Kidney (tissue), 13 donors: ENCODE measurements at regions not wholly inside any gene's neighbourhood (a gene's known extent, or its start where the extent isn't known, plus 50 kb on each side); places are given as distances from the start of the nearest gene placed in this dataset.

Source experiments
- DNase-seq, 5 donors: peaks; one replicate each; pipeline ENCODE4 v3.0.0-alpha.2; 2013 to 2020
- FAIRE-seq: peaks from 2 replicates; lab custom pipeline; 2012; peaks lifted over from hg19 to GRCh38; lab: Jason Lieb, UNC
- H3K27ac ChIP-seq, 2 donors: one replicate each; pipeline ENCODE4 v1.7.0; 2013; ENCODE audit warnings: low read depth in 2 of 2, low read length in 2 of 2, inconsistent platforms in 1 of 2
- H3K27me3 ChIP-seq: one replicate; pipeline ENCODE4 v1.7.1; 2013; ENCODE audit warnings: low read length, inconsistent platforms; ENCODE audit not compliant: control insufficient read depth, insufficient read depth
- H3K36me3 ChIP-seq, 3 donors: one replicate each; pipeline versions ENCODE4 v1.7.0 to v1.7.1; 2013; ENCODE audit warnings: low read length in 3 of 3, control low read depth in 1 of 3, inconsistent platforms in 1 of 3; ENCODE audit not compliant: insufficient read depth in 3 of 3, control insufficient read depth in 2 of 3
- H3K4me1 ChIP-seq, 3 donors: one replicate each; pipeline versions ENCODE4 v1.7.0 to v1.7.1; 2013; ENCODE audit warnings: low read length in 3 of 3, inconsistent platforms in 1 of 3, low read depth in 1 of 3; ENCODE audit not compliant: control insufficient read depth in 2 of 3, insufficient read depth in 2 of 3
- H3K4me3 ChIP-seq, 3 donors: one replicate each; pipeline versions ENCODE4 v1.7.0 to v1.8.1; 2013; ENCODE audit warnings: low read length in 3 of 3, control low read depth in 1 of 3, inconsistent platforms in 1 of 3
- H3K9ac ChIP-seq, 3 donors: one replicate each; pipeline versions ENCODE4 v1.7.0 to v1.7.1; 2013; ENCODE audit warnings: low read length in 3 of 3, control low read depth in 1 of 3, inconsistent platforms in 1 of 3
- H3K9me3 ChIP-seq, 3 donors: one replicate each; pipeline versions ENCODE4 v1.7.0 to v1.7.1; 2013; ENCODE audit warnings: low read length in 3 of 3, control low read depth in 1 of 3, inconsistent platforms in 1 of 3; ENCODE audit not compliant: control insufficient read depth in 2 of 3, insufficient read depth in 1 of 3
- intact Hi-C: fragments of 100-400 bp; cut with DNase I; formaldehyde crosslinking; loops from one replicate; pipeline ENCODE4 v1.11.1; 2022
- TF ChIP-seq, protein P1 (sequence below): IDR thresholded peaks from 3 replicates; pipeline ENCODE4 v1.5.1; 2012; ENCODE audit warnings: mild to moderate bottlenecking, moderate library complexity, borderline replicate concordance; ENCODE audit not compliant: insufficient read depth; ENCODE audit errors: extremely low read depth
- donor health status: control.
- donor health status: control.
- donor health status: control.
- donor health status: control.
- donor health status: control.
- donor health status: DM: yes; HTN: yes; CAD: no.
- donor health status: Normal renal cell carcinoma (clear cell type).

DNA sequence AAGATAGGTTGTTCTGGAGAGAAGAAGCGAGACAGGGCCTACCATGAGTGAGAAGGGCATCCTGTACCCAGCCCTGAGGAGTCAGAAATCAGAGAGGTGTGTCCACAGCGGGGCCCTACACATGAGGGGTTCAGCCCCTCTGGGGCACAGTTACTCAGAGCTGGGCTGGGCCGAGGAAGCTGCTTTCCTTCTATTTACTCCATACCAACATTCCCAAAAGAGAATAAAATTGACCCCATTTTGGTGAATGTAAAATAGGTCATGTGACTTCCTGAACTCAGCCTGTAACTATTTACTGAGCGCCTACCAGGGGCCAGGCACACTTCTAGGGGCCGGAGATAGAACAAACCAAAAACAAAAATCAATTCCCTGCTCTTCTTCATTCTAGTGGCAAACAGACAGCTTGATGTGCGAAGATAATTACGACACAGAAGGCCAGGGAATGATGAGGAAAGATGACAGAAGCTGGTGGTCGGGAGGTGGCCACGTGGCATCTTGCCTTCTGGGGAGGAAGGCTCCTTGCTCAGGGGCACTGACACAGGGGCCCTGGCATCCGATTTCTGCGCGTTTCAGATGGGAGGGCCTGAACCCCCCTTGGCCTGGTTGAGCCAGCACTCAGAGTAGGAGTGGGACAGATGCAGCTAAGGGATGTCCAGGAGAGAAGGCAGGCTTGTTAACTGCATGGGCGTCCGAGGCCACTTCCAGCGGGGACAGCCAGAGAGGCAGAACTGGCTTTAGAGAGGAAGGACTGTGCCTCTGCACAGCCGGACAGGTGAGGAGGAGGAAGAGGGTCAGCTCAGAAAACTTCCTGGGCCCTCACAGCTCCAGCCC is 121.8 kb downstream of the NSG2 start:
- TF ChIP-seq, protein P1, sequence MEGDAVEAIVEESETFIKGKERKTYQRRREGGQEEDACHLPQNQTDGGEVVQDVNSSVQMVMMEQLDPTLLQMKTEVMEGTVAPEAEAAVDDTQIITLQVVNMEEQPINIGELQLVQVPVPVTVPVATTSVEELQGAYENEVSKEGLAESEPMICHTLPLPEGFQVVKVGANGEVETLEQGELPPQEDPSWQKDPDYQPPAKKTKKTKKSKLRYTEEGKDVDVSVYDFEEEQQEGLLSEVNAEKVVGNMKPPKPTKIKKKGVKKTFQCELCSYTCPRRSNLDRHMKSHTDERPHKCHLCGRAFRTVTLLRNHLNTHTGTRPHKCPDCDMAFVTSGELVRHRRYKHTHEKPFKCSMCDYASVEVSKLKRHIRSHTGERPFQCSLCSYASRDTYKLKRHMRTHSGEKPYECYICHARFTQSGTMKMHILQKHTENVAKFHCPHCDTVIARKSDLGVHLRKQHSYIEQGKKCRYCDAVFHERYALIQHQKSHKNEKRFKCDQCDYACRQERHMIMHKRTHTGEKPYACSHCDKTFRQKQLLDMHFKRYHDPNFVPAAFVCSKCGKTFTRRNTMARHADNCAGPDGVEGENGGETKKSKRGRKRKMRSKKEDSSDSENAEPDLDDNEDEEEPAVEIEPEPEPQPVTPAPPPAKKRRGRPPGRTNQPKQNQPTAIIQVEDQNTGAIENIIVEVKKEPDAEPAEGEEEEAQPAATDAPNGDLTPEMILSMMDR = no peak
- Histone ChIP-seq H3K9ac (no peak overlapping the region), H3K9me3 (no peaks in the 10 kb centered on the region), H3K4me1 (no peaks in the 10 kb centered on the region), H3K27me3 (no peaks in the 10 kb centered on the region), H3K4me3 (no peak overlapping the region), H3K27ac (no peak overlapping the region), H3K36me3 (no peaks in the 10 kb centered on the region)
- DNase-seq (peak in 1 of 5 donors; percentile 15), FAIRE-seq (no peak)
- intact Hi-C loops = no loop called here

DNA sequence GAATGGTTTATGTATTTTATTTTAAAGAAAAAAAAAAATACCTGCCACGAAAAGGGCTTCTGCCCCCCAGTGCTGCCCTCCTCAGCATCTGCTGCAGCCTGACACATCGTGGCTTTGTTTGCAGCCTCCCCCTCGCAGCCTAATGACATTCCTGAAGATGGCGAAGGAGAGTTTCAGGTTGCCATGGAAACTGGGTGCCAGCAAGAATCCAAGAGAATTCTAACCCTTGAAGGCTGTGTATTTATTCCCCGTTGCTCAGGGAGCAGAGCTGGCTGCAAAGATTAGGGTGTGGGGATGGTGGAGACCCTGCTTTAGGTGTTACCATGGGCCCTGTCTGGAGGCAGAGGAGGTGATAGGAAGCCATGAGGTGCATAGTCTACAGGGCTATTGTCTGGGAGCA is 126.6 kb downstream of the NSG2 start:
- TF ChIP-seq, protein P1 = no peak
- Histone ChIP-seq H3K36me3 (no peaks in the 10 kb centered on the region), H3K4me1 (peaks cover 0 to 9% (median 0%) of the 10 kb centered on the region in 3 donors), H3K9ac (no peak overlapping the region), H3K9me3 (no peaks in the 10 kb centered on the region), H3K4me3 (no peak overlapping the region), H3K27me3 (no peaks in the 10 kb centered on the region), H3K27ac (no peak overlapping the region)
- intact Hi-C loops = no loop called here
- DNase-seq = peak in 4 of 5 donors; percentile 42 to 76 (median 68)
- no peak for FAIRE-seq

DNA sequence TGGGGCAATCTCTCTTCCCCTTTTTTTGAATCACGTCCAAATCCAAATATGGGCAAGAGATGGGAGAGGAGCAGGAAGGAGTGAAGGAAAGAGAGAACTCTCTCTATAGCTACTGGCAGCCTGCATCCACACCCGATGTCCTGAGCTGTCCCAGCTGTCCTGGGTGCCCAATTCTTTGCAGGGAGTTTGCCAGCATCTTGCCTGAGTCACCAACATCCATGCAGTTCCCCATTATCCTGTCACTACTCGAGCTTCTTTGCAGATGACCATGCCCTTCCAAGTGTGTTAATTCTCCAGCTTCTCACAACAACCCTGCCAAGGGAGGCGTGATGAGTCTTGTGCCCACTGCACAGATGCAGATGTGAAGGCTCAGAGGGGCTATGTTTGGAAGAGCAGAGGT is 127.1 kb downstream of the NSG2 start:
- intact Hi-C loops = no loop called here
- Histone ChIP-seq H3K36me3 (no peaks in the 10 kb centered on the region), H3K27me3 (no peaks in the 10 kb centered on the region), H3K9ac (no peak overlapping the region), H3K4me3 (no peak overlapping the region), H3K27ac (no peak overlapping the region), H3K9me3 (no peaks in the 10 kb centered on the region), H3K4me1 (peaks cover 0 to 9% (median 0%) of the 10 kb centered on the region in 3 donors)
- TF ChIP-seq, protein P1 = no peak
- peak in 1 of 5 donors; percentile 19 for DNase-seq
- no peak for FAIRE-seq
